ENCODE measurements at regions not wholly inside any gene's neighbourhood (a gene's known extent, or its start where the extent isn't known, plus 50 kb on each side); places are given as distances from the start of the nearest gene placed in this dataset.
"Not testable (repeated sequence)": the region's sequence is repeated elsewhere in the genome, so short reads cannot be mapped to it uniquely, and the experiment has no call there.

DNA sequence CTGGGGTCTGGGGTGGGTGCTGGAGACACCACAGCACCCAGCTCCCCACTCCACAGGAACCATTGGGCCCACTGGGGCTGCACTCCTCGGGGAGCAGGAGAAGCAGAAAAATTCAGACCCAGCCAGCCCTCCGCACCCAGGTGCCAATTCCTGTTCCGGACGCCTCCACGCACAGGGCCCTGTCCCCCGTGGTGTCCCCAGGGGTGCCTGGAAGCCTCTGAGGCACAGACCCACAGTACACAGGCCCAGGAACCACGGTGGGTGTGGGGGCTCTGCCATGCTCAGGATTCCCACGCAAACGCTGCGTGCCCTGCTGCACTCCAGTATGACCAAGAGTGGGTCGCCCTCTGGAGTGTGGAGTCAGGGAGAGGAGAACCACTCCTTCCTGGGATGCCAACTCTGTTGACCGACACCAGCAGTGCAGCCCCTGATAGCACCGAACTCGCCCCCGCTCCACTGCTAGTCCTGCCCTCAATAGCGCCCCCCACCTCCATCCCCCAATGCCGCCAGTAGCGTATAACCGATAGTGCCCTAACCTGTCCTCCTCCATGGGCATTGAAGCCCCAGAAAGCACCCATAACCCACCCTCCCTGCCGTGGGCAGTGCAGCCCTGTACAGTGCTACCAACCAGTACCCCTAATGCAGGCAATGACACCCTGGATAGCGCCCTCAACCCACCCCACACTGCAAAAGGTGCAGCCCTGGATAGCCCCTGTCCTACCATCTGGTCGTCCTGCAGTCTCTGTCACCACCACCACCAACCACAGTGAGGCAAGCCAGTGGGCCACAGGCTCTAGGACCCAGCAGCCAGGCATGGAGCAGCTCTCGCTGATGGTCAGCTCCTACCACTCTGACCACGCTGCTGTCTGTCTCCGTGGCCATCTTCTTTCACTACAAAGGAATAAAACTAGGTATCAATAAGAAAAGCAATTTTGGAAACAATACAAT is 2877.2 kb downstream of the RPIA start:
- H3K4me3 ChIP-seq (ENCODE audit: low read depth, low read length) = not testable (repeated sequence)

DNA sequence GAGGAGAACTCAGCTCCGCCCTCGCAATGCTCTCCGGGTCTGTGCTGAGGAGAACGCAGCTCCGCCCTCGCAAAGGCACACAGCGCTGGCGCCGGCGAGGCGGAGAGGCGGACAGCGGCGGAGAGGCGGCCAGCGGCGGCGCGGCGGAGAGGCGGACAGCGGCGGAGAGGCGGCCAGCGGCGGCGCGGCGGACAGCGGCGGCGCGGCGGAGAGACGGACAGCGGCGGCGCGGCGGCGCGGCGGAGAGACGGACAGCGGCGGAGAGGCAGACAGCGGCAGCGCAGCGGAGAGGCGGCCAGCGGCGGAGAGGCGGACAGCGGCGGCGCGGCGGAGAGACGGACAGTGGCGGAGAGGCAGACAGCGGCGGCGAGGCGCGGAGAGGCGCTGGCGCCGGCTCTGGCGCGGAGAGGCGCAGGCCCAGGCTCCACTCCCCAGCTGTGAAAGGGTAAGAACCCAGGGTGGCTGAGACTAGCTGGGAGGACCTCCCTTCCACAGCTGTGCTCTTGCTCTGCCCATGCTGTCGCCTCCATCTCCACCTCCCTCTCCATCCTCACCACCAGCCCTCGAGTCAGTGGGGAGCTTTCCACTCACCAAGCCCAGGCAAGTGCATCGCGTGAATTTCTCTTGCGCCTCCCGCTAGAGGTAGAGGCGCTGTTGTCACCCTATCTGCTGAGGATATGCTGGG is 2879.9 kb downstream of the RPIA start:
- peak overlapping the region; percentile 24 for H3K4me3 ChIP-seq (ENCODE audit: low read depth, low read length)

DNA sequence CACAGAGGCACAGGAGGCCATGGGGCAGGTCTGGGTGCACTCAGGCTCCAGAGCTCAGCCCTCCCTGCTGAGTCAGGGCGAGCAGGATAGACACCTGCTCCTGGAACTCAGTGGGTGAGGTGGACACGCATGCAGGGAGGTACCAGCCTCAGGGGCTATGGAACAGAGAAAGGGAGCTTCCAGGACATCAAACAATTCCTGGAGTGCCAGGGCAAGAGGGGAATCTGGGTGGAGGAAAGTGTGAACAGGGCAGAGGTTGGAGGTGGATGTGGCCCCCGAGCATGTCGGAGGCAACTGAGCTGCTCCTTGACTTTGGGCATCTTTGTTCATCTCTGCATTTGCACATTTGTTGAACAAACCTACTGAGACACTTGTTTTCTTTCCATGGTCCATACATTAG is 2881.5 kb downstream of the RPIA start:
- not testable (repeated sequence) for H3K4me3 ChIP-seq (ENCODE audit: low read depth, low read length)

DNA sequence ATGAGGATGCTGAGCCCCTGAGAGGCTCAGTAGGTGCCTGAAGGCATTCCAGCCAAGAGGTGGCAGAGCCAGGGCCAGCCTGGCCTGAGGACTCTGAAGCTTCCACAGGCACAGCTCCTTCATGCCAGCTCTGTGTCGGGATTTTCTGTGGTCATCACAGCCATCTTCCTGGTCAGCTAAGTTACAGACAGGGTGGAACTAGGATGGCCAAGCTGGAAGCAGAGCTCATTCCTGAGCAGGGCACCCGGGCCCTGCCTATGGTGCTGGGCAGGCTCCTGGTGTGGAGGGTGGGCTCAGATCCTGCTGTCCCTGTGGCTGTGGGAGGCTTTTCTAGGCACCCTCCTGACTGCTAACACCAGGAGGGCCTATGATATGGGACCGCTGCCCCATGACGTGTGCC is 2882.3 kb downstream of the RPIA start:
- not testable (repeated sequence) for H3K4me3 ChIP-seq (ENCODE audit: low read depth, low read length)

DNA sequence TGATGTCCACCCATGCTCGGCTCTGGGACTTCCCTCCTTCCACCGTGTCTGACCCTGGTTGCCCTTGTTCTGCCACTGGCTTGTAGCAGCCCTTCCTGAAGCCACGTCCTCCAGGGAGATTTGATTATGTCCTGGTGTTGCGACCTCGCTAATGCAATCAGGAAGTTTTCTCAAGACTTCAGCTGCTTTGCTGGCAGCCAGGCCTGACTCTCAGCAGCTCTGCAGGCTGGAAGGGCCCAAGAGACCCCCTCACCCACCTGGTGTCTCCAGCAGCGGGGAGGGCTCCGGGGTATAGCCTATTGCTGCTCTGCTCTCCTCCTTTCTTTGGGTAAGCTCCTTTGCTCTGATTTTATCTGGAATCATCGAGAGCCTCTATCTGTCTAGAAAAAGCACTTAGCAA is 2882.8 kb downstream of the RPIA start:
- H3K4me3 ChIP-seq (ENCODE audit: low read depth, low read length) = not testable (repeated sequence)

DNA sequence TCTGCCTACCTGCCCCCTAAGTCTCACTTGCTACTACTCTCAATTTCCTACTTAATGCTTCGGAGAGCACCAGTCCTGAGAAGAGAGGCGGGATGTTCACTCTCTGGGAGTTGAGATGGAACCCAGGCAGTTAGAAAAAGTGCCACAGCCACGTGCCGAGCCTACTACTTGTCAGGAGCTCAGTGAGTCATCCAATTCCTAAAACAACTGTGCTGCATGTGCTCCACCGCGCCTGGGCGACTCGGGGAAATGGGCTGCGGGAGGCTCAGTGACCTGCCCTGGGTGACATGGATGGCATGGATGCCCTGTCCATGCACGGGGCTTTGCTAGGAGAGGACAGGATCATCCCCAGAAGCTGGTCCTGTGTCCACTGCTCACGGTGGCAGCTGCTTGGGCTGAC is 2884.2 kb downstream of the RPIA start:
- H3K4me3 ChIP-seq (ENCODE audit: low read depth, low read length) = not testable (repeated sequence)

DNA sequence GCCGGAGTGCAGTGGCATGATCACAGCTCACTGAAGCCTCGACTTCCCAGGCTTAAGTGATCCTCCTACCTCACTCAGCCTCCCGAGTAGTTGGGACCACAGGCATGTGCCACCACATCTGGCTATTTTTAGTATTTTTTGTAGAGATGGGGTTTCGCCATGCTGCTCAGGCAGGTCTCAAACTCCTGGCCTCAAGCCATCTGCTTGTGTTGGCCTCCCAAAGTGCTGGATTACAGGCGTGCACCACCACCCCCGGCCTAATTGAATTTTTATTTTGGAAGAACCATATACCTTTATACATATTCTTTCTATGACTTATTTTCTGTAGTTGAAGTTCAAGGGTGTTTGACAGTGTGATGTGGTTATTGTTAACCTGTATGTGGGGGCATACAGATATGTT is 2885.9 kb downstream of the RPIA start:
- not testable (repeated sequence) for H3K4me3 ChIP-seq (ENCODE audit: low read depth, low read length)

DNA sequence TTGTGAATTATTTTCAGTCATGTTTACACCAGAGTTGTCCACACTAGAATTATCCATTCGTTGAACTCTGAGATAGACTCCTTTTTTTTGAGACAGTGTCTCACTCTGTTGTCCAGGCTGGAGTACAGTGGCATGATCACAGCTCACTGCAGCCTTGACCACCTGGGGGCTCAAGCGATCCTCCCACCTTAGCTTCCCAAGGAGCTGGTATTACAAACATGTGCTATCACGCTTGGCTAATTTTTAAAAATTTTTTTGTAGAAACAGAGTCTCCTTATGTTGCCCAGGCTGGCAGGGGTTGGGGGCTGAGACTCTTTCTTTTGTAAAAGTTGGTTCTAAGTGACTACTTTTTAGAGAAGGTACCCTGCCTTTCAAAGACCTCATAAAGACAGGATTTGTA is 2887.2 kb downstream of the RPIA start:
- H3K4me3 ChIP-seq (ENCODE audit: low read depth, low read length) = not testable (repeated sequence)

DNA sequence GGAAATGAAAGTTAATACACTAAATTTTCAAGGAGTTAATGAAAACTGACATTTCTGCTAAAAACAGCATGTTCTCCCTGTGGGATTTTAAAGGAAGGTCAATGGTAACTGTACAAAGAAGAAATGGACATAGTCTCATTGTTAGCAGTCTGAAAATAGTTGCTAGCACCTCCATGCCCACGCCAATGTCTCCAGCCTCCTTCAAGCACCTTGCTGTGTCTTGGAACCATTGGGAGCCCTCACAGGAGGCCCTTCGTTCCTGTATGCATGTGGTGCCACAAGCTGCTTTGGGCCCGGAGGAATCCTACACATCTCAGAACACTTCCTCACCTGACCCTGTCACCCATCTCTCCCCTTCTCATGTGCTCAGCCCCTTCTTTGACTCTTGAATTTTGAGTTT is 2888.1 kb downstream of the RPIA start:
- H3K4me3 ChIP-seq (ENCODE audit: low read depth, low read length) = not testable (repeated sequence)

DNA sequence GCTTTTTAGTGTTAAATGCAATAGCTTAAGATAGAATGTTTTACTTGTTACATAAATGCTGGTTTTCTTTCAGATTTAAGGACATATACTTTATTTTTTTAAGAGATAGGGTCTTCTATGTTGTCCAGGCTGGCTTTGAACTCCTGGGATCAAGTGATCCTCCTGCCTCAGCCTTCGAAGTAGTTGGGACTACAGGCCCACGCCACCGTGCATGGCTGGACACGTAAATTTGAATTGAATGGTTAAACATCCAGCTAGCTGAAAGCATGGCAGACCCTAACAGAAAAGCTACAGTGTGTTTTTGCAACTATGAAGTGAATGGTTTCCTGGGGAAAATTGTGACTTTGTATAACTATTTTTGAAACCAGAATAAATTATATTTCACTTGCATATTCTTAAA is 2888.6 kb downstream of the RPIA start:
- not testable (repeated sequence) for H3K4me3 ChIP-seq (ENCODE audit: low read depth, low read length)

DNA sequence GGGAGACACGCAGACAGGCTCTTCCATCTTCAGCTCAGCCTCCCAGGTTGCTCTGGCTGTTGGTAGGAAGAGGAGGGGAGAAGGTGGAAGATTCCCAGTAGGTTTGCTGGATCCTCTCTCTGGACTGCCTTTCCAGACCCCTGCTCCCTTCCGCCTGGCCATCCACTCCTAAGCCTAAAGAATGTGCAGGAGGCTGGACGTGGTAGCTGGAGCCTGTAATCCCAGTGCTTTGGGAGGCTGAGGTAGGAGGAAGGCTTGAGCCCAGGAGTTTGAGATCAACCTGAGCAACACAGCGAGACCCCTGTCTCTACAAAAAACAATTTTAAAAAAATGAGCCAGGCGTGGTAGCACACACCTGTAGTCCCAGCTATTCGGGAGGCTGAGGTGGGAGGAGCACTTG is 2895.6 kb downstream of the RPIA start:
- H3K4me3 ChIP-seq (ENCODE audit: low read depth, low read length) = not testable (repeated sequence)

DNA sequence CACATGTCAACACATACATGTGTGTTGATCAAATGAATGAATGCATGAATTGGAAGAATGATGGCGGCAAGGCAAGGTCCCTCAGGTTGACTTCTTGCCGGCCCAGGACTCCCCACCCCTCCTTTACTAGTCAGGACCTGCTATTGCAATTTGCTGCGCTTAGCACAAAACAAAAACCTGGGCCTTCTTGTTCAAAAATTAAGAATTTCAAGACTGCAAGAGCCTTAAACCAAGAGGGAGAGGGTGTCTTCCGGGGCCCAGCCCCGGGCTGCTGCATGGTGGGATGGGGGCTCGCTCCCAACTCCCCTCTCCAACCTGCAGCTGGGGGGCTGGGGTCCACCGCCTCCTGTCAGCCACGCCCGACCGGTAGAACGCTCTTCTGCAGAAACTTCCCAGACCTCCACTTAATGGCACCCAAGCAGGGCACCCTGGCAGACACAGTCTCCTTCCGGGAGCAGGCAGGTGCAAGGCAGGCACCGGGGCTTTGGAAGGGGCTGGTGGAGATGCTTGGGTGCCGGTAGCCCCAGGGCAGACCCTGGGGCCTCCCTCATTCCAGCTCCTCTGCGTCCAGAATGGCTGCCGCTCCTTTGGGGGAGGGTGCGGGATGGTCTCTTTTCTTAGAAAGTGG is 2896.5 kb downstream of the RPIA start:
- not testable (repeated sequence) for H3K4me3 ChIP-seq (ENCODE audit: low read depth, low read length)

DNA sequence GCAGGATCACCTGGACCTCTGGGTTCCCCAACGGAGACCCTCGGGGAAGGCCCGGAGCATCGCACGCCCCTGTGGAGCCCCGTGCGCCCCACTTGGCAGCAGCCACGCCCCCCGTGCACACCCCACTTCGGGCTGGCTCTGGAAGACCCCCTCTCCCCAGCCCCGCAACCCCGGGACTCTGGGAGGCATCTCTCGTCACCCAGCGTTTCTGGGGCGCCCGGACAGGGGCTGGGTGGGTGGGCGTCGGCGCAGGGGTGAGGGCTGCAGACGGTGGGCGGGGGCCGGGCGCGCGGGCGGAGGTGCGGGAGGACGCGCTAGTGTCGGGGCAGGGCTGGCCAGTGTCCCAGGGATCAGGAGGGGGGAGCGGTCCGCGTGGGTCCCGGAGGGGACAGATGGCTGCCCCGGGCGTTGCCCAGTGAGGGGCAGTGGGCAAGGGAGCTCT is 2897.3 kb downstream of the RPIA start:
- not testable (repeated sequence) for H3K4me3 ChIP-seq (ENCODE audit: low read depth, low read length)

DNA sequence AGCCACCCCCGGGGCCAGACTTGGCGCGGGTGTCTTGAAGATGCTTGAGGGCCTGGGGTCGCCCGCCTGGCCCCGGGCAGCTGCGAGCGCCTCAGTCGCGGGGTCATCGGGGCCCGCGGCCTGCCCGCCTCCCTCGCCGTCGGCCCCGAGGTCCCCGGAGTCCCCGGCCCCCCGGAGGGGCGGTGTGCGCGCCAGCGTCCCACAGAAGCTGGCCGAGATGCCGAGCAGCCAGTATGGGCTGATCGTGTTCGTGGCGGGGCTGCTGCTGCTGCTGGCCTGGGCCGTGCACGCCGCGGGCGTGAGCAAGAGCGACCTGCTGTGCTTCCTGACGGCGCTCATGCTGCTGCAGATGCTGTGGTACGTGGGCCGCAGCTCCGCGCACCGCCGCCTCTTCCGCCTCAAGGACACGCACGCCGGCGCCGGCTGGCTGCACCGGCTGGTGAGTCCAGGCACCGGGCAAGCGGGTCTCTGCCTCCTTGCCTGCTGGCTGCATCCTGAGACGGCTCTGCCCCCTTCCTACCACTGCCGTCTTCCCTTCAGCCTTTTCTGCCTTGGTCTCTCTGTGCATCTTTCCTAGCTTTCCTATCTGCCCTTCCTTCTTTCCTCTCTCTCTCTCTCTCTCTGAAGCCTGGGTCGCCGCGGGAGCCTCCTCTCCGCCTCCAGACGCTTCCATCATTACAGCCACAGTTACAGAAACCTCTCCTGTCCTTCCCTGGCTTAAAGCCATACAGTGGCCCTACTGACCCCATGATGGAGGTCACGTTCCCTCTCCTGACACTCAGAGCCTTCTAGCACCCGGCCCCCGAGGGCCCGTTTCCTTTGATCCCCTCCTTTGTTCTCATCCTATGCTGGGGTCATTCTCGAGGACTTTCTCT is 2898.2 kb downstream of the RPIA start:
- H3K4me3 ChIP-seq (ENCODE audit: low read depth, low read length) = not testable (repeated sequence)

DNA sequence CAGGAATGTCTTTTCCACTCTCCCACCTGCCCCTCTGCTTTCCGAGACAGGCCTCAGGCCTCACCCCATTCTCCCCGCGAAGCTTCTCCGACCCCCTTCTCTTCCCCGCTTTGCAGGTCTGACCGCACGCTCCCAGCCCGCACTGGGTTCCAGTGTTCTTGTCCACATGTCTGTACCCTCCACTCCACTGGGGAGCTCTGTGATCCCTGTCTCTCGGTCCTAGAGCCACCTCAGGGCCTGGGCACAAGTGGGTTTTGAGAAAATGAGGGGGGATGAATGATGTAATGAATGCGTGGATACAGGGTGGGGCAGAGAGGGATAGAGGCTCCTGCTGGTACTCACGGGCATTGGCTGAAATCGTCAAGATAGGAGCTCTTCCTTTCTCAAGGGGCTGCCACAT is 2898.9 kb downstream of the RPIA start:
- H3K4me3 ChIP-seq (ENCODE audit: low read depth, low read length) = not testable (repeated sequence)

DNA sequence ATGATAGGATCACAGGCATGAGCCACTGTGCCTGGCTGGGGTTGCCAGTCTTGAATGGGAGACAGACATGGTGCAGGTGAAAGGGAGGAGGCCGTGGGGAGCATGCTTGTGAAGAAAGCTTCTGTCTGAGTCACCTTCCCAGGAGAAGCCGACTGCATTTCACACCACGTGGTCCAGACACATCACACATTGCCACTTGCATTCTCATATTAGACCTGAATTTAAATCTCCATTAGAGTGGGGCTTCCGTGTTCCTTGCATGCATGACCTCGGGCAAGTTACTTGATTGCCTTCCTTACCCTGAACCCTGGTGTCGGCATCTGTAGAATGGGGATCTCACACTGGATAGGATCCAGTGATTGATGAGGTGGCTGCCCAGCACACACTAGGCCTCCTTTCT is 2899.6 kb downstream of the RPIA start:
- not testable (repeated sequence) for H3K4me3 ChIP-seq (ENCODE audit: low read depth, low read length)

DNA sequence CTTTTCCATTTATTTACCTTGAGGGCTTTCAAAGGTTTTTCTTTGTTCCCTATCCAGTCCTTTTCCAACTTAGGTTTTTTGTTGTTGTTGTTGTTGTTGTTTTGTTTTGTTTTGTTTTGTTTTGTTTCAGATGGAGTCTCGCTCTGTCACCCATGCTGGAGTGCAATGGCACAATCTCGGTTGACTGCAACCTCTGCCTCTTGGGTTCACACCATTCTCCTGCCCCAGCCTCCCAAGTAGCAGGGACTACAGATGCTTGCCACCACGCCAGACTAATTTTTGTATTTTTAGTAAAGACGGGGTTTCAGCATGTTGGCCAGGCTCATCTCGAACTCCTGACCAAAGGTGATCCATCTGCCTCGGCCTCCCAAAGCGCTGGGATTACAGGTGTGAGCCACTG is 2906.0 kb downstream of the RPIA start:
- H3K4me3 ChIP-seq (ENCODE audit: low read depth, low read length) = not testable (repeated sequence)

DNA sequence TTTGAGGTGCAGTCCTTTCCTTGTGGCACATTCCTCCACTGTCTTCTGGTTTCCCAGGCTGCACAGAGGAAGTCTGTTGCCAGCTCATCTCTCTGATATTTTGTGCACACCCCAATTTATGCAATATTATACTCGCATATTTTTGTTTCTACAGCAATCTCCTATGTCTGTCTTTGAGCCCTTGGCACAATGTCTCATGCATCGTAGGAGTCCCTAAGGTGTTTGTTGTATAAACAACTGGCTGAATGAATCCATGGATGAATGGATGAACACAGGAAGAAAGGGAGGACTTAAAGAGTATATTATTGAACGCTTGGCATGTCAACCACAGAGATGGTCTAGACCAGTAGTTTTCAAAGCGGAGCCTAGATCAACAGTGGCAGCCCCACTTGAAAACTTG is 2907.0 kb downstream of the RPIA start:
- not testable (repeated sequence) for H3K4me3 ChIP-seq (ENCODE audit: low read depth, low read length)

DNA sequence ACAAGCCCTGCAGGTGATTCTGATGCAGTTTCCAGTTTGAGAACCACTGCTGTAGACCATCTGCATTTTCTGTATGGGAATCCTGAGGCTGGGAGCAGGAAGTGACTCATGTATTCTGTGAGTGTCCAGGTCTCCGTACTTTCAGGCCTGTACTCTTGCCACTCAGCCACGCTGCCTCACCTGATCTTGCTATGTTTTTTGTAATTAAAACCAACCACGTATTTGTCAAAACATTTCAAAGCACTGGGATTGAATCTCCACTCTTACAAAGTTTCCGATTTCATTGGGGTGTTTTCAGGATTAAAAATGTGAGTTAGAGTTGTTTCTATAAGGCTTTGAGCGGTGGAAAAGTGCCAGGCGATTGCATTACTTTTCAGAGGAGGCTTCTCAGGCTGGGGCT is 2907.5 kb downstream of the RPIA start:
- H3K4me3 ChIP-seq (ENCODE audit: low read depth, low read length) = not testable (repeated sequence)

DNA sequence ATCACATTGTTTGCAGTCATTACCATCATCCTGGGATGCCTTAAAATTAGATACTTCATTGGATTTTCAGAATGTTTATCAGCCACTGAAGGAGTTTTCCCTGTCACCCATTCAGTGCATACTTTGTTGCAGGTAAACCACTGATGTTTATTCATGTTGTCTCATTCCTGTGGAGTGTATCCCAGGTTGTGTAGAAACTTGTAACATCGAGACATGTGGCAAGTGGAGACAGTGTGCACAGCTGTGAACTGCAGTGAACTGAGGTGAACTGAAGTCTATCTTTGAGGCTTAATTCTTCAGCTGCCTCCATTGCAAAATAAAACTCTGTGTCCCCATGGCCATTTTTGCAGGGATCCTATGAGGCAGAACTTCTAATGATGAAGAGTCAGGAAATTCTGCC is 2911.4 kb downstream of the RPIA start:
- H3K4me3 ChIP-seq (ENCODE audit: low read depth, low read length) = not testable (repeated sequence)

DNA sequence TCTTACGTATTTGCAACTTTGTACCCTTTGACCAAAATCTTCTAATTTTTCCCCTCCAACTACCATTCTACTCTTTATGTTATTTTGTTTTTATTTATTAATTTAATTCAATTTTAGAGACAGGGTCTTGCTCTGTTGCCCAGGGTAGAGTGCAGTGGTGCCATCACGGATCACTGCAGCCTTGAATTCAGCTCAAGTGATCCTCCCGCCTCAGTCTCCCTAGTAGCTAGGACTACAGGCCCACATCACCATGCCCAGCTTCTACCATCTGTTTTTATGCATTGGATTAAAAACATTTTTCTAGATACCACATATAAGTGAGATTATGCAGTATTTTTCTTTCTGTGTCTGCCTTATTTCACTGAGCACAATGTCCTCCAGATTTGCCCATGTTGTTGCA is 2912.5 kb downstream of the RPIA start:
- H3K4me3 ChIP-seq (ENCODE audit: low read depth, low read length) = not testable (repeated sequence)
